H1 (cell line): ENCODE measurements at regions not wholly inside any gene's neighbourhood (a gene's known extent, or its start where the extent isn't known, plus 50 kb on each side); places are given as distances from the start of the nearest gene placed in this dataset.
A peak's percentile ranks its signal among the peaks of the same experiment; 100 is the strongest.

ENCODE experiments used
- CTCF ChIA-PET: fragments of 300-600 bp; sonication (Branson Sonifier 250); formaldehyde crosslinking; loops from one replicate; lab custom pipeline; 2021; ENCODE audit not compliant: partially characterized antibody; lab: Charles Lee
- POLR2A ChIA-PET: fragments of 300-600 bp; sonication (Branson Sonifier 250); formaldehyde crosslinking; loops from one replicate; lab custom pipeline; 2021; ENCODE audit warnings: inconsistent platforms; ENCODE audit not compliant: partially characterized antibody; lab: Charles Lee
- DNase-seq, 2 experiments: peaks; one replicate each; pipeline versions ENCODE4 v3.0.0 to v3.0.0-alpha.2; 2010 to 2022; ENCODE audit warnings: low spot score in 2 of 2, low read depth in 1 of 2, mixed read lengths in 1 of 2
- FAIRE-seq: peaks from 2 replicates; lab custom pipeline; 2011; peaks lifted over from hg19 to GRCh38; lab: Jason Lieb, UNC
- H2AFZ ChIP-seq: 2 replicates; pipeline ENCODE4 v1.8.1; 2012; ENCODE audit warnings: low read length, inconsistent platforms
- H2AK5ac ChIP-seq: 2 replicates; pipeline ENCODE4 v1.6.1; 2013; ENCODE audit warnings: low read depth, low read length
- H2BK120ac ChIP-seq: replicated peaks from 2 replicates; pipeline ENCODE3; 2013; ENCODE audit warnings: low read depth, low read length, inconsistent platforms
- H2BK12ac ChIP-seq: 2 replicates; pipeline ENCODE4 v1.6.1; 2013; ENCODE audit warnings: low read depth, low read length
- H2BK15ac ChIP-seq: 2 replicates; pipeline ENCODE4 v1.6.1; 2013; ENCODE audit warnings: low read length
- H2BK20ac ChIP-seq: 2 replicates; pipeline ENCODE4 v1.6.1; 2013; ENCODE audit warnings: low read length
- H2BK5ac ChIP-seq: 2 replicates; pipeline ENCODE4 v1.6.1; 2013; ENCODE audit warnings: low read depth, low read length
- H3K14ac ChIP-seq: 2 replicates; pipeline ENCODE4 v1.6.1; 2013; ENCODE audit warnings: inconsistent platforms; ENCODE audit not compliant: insufficient read length
- H3K18ac ChIP-seq: 2 replicates; pipeline ENCODE4 v1.6.1; 2013; ENCODE audit warnings: low read length; ENCODE audit errors: extremely low read depth
- H3K23ac ChIP-seq: 2 replicates; pipeline ENCODE4 v1.6.1; 2013; ENCODE audit warnings: inconsistent platforms; ENCODE audit not compliant: insufficient read length
- H3K23me2 ChIP-seq: 2 replicates; pipeline ENCODE4 v1.6.1; 2013; ENCODE audit warnings: low read depth, low read length
- H3K27ac ChIP-seq: 2 replicates; pipeline ENCODE4 v1.6.1; 2011; ENCODE audit warnings: low read depth, low read length, inconsistent platforms
- H3K27me3 ChIP-seq, 4 experiments: replicated peaks in 1 of 4; 1 replicate in 1 of 4; 2 replicates in 3 of 4; pipeline versions ENCODE4 v1.6.1 to v1.8.1; 2011 to 2013; ENCODE audit warnings: low read length in 3 of 4, mild to moderate bottlenecking in 3 of 4, inconsistent platforms in 2 of 4, mixed read lengths in 2 of 4, moderate library complexity in 1 of 4; ENCODE audit not compliant: control insufficient read depth in 3 of 4, insufficient read depth in 3 of 4; ENCODE audit errors: extremely low read depth in 1 of 4
- H3K36me3 ChIP-seq, 4 experiments: 2 replicates each; pipeline versions ENCODE4 v1.6.1 to v1.8.1; 2011 to 2013; ENCODE audit warnings: mild to moderate bottlenecking in 4 of 4, low read length in 3 of 4, moderate library complexity in 2 of 4, control low read depth in 1 of 4, inconsistent platforms in 1 of 4; ENCODE audit not compliant: insufficient read depth in 4 of 4, control insufficient read depth in 2 of 4
- H3K4ac ChIP-seq: replicated peaks from 2 replicates; pipeline ENCODE3; 2013; ENCODE audit warnings: low read length, low read depth, mixed read lengths, inconsistent platforms; ENCODE audit not compliant: insufficient read length
- H3K4me1 ChIP-seq, 4 experiments: replicated peaks in 1 of 4; 1 replicate in 1 of 4; 2 replicates in 3 of 4; pipeline versions ENCODE4 v1.6.1 to v1.8.1; 2011 to 2013; ENCODE audit warnings: low read length in 3 of 4, inconsistent platforms in 2 of 4, mixed read lengths in 1 of 4; ENCODE audit not compliant: insufficient read depth in 4 of 4, control insufficient read depth in 3 of 4
- H3K4me2 ChIP-seq, 2 experiments: 2 replicates each; pipeline versions ENCODE4 v1.6.1 to v1.8.1; 2011 to 2013; ENCODE audit warnings: low read depth in 2 of 2, low read length in 2 of 2, control low read depth in 1 of 2, inconsistent platforms in 1 of 2, mild to moderate bottlenecking in 1 of 2; ENCODE audit not compliant: insufficient read depth in 1 of 2
- H3K4me3 ChIP-seq, 4 experiments: fragments of 200-600, 300-600 bp in 1 of 4; sonication (generic), shearing (Covaris generic), sonication (Bioruptor Twin) in 1 of 4; 2 replicates each; pipeline versions ENCODE4 v1.5.1 to v1.8.1; 2011 to 2016; ENCODE audit warnings: low read length in 4 of 4, low read depth in 3 of 4, control low read depth in 2 of 4, inconsistent platforms in 2 of 4, mild to moderate bottlenecking in 2 of 4, mixed read lengths in 1 of 4, moderate library complexity in 1 of 4; ENCODE audit not compliant: insufficient read depth in 2 of 4; ENCODE audit errors: extremely low read depth in 1 of 4
- H3K56ac ChIP-seq: replicated peaks from 2 replicates; pipeline ENCODE3; 2013; ENCODE audit warnings: low read depth, mild to moderate bottlenecking, mixed read lengths, low read length, inconsistent platforms; ENCODE audit not compliant: insufficient read length
- H3K79me1 ChIP-seq: 2 replicates; pipeline ENCODE4 v1.6.1; 2013; ENCODE audit warnings: low read depth, low read length, control low read depth
- H3K79me2 ChIP-seq, 2 experiments: 2 replicates each; pipeline versions ENCODE4 v1.6.1 to v1.8.1; 2012 to 2013; ENCODE audit warnings: low read length in 2 of 2, mild to moderate bottlenecking in 2 of 2, inconsistent platforms in 1 of 2; ENCODE audit not compliant: insufficient read depth in 2 of 2, control insufficient read depth in 1 of 2
- H3K9ac ChIP-seq, 4 experiments: replicated peaks in 1 of 4; 1 replicate in 1 of 4; 2 replicates in 3 of 4; pipeline versions ENCODE4 v1.6.1 to v1.8.1; 2011 to 2013; ENCODE audit warnings: low read depth in 3 of 4, low read length in 3 of 4, control low read depth in 2 of 4, mild to moderate bottlenecking in 2 of 4, moderate library complexity in 2 of 4, inconsistent platforms in 1 of 4; ENCODE audit errors: extremely low read depth in 1 of 4
- H3K9me3 ChIP-seq, 2 experiments: 2 replicates each; pipeline versions ENCODE4 v1.6.1 to v1.8.1; 2012 to 2013; ENCODE audit warnings: mild to moderate bottlenecking in 2 of 2, moderate library complexity in 2 of 2, control low read depth in 1 of 2, inconsistent platforms in 1 of 2, low read depth in 1 of 2, low read length in 1 of 2, mixed read lengths in 1 of 2; ENCODE audit not compliant: insufficient read depth in 2 of 2
- H4K20me1 ChIP-seq, 2 experiments: replicated peaks in 1 of 2; 2 replicates each; pipeline versions ENCODE3 to v1.8.1; 2011 to 2013; ENCODE audit warnings: inconsistent platforms in 2 of 2, low read length in 2 of 2, mild to moderate bottlenecking in 1 of 2; ENCODE audit not compliant: insufficient read depth in 2 of 2, control insufficient read depth in 1 of 2
- H4K5ac ChIP-seq: 2 replicates; pipeline ENCODE4 v1.6.1; 2013; ENCODE audit warnings: low read length, low read depth, mixed read lengths, inconsistent platforms; ENCODE audit not compliant: insufficient read length
- H4K8ac ChIP-seq: 2 replicates; pipeline ENCODE4 v1.8.0; 2013; ENCODE audit warnings: mild to moderate bottlenecking, moderate library complexity, low read length, inconsistent platforms; ENCODE audit not compliant: insufficient read depth; ENCODE audit errors: extremely low read depth
- H4K91ac ChIP-seq: replicated peaks from 2 replicates; pipeline ENCODE3; 2013; ENCODE audit warnings: low read length, mixed read lengths, inconsistent platforms; ENCODE audit not compliant: insufficient read length
- CBX5 ChIP-seq: fragments of 300-800, 300-1000 bp; sonication (generic); IDR thresholded peaks from 2 replicates; pipeline ENCODE4 v1.7.1; 2016; ENCODE audit warnings: antibody characterized with exemption, low read length, low read depth
- CBX8 ChIP-seq: fragments of 300-800, 300-1000 bp; sonication (generic); IDR thresholded peaks from 2 replicates; pipeline ENCODE4 v1.7.1; 2016; ENCODE audit warnings: low read depth, low read length, borderline replicate concordance
- CREB1 ChIP-seq: IDR thresholded peaks from 2 replicates; pipeline ENCODE4 v1.6.1; 2012; ENCODE audit warnings: inconsistent platforms
- EZH2 ChIP-seq: fragments of 200-600 bp; sonication (generic); IDR thresholded peaks from 2 replicates; pipeline ENCODE4 v1.7.1; 2012; ENCODE audit warnings: low read depth, mild to moderate bottlenecking, moderate library complexity, low read length, inconsistent platforms; ENCODE audit not compliant: severe bottlenecking
- JUND ChIP-seq: IDR thresholded peaks from 2 replicates; pipeline ENCODE4 v1.6.1; 2011; ENCODE audit warnings: mild to moderate bottlenecking, improper control_type of control experiment, low read length
- RFX5 ChIP-seq: IDR thresholded peaks from 2 replicates; pipeline ENCODE4 v1.6.1; 2011; ENCODE audit warnings: low read depth, low read length, improper control_type of control experiment, borderline replicate concordance
- SUZ12 ChIP-seq: fragments of 200-600 bp; sonication (generic); IDR thresholded peaks from 2 replicates; pipeline ENCODE4 v1.6.1; 2012; ENCODE audit warnings: mild to moderate bottlenecking, inconsistent platforms, low read length, moderate library complexity, mixed read lengths
- TBP ChIP-seq: IDR thresholded peaks from 2 replicates; pipeline ENCODE4 v1.6.1; 2011; ENCODE audit warnings: low read depth, low read length, improper control_type of control experiment
- WGBS, 2 experiments: shearing (Covaris generic) in 1 of 2; methylation state at CpG; one replicate each; pipeline versions ENCODE4 v1.1.6 to v1.1.7; 2013 to 2015; ENCODE audit warnings: low lambda C conversion rate in 2 of 2, mixed read lengths in 2 of 2, inconsistent platforms in 1 of 2, low coverage in 1 of 2, missing lambda C conversion rate in 1 of 2; ENCODE audit not compliant: insufficient replicate concordance in 2 of 2, insufficient coverage in 1 of 2, insufficient read length in 1 of 2; ENCODE audit errors: extremely low coverage in 1 of 2, missing lambda C conversion rate in 1 of 2; 5-methylcytosine and 5-hydroxymethylcytosine counted together
- TF ChIP-seq, protein P1 (sequence below): IDR thresholded peaks from 2 replicates; pipeline ENCODE4 v1.6.1; 2012; ENCODE audit warnings: inconsistent platforms
- TF ChIP-seq, protein P2 (sequence below): IDR thresholded peaks from 2 replicates; pipeline ENCODE4 v1.6.1; 2012; ENCODE audit warnings: inconsistent platforms

DNA sequence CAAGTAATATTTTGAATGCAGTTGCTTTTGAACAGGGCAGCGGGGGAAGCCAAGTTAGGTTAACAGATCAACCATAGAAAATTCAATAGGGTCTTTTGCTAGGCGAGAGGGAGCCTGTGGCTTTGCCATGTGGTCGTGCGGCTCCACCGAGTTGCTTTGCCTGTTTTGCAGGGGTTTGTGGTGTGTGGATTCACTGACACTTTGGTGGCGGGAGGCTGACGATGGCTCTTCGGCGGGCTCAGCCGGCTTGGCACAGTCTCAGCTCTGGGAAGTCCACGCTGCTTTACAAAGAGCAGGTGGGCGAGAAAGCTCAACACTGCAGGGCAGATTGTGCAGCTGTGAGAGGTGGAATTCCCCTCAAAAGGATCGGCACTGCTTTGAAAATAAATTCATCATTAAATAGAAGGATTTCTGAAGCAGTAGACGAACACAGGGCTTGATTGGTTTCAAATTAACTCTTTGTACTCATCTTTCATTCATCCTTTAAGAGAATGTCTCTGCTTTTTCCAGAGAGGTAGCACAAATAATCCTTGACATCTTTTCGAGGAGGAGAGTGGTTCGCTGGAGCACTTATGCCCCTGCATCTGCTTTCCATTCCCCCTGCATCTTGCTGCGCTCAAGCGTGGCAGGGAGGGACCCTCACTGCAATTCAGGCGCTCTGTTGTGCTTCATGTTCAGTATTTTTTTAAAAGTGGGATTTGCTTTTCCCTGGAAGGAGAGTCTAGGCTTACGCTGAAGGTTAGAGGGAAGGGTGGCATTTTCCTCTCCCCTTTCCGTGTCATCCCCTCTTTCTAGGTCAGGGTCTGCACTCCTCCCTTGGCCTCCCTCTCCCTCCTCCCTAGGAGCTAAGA, 201.8 kb upstream of the LEF1 start:
- H2BK5ac ChIP-seq, result no peak overlapping the region
- no peak overlapping the region for H3K56ac ChIP-seq
- H2BK120ac ChIP-seq, result no peak overlapping the region
- H3K18ac ChIP-seq, result no peak overlapping the region
- no peak overlapping the region for H4K8ac ChIP-seq
- FAIRE-seq (no peak), DNase-seq (no peak)
- 84% methylated on average over 21 of the region's 21 CpGs; no CpG with 5 or more reads in 1 of the 2 experiments for WGBS, 2 experiments
- H2BK12ac ChIP-seq, result no peak overlapping the region
- H3K14ac ChIP-seq, result no peak overlapping the region
- POLR2A ChIA-PET, result no interaction called here
- no peak overlapping the region for H4K5ac ChIP-seq
- H3K9ac ChIP-seq, result no peak overlapping the region
- no peak overlapping the region for H3K4me3 ChIP-seq
- no peak overlapping the region for H2AK5ac ChIP-seq
- H3K79me2 ChIP-seq, result no peaks in the 10 kb centered on the region
- H3K27me3 ChIP-seq, result no peaks in the 10 kb centered on the region
- no peak overlapping the region for H3K23ac ChIP-seq
- H3K27ac ChIP-seq, result no peak overlapping the region
- no peaks in the 10 kb centered on the region for H4K20me1 ChIP-seq
- H4K91ac ChIP-seq, result no peak overlapping the region
- peaks cover 0 to 4% (median 0%) of the 10 kb centered on the region in 4 experiments; a peak in 1 of 7 replicates for H3K4me1 ChIP-seq
- no peaks in the 10 kb centered on the region for H3K79me1 ChIP-seq
- H3K36me3 ChIP-seq, result no peaks in the 10 kb centered on the region
- H2BK15ac ChIP-seq, result no peak overlapping the region
- H3K4ac ChIP-seq, result no peak overlapping the region
- peak overlapping the region; percentile 70; the same call in 1 of the 2 replicates for H2AFZ ChIP-seq
- no peak for TF ChIP-seq TBP
- no peak for TF ChIP-seq EZH2
- TF ChIP-seq, protein P1, sequence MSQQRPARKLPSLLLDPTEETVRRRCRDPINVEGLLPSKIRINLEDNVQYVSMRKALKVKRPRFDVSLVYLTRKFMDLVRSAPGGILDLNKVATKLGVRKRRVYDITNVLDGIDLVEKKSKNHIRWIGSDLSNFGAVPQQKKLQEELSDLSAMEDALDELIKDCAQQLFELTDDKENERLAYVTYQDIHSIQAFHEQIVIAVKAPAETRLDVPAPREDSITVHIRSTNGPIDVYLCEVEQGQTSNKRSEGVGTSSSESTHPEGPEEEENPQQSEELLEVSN, result 0 out of 2 replicates have a peak, but pooled peaks have one; percentile 22
- TF ChIP-seq SUZ12, result no peak
- TF ChIP-seq CBX8, result no peak
- TF ChIP-seq CREB1, result no peak
- TF ChIP-seq RFX5, result no peak
- no peak for TF ChIP-seq JUND
- TF ChIP-seq, protein P2, sequence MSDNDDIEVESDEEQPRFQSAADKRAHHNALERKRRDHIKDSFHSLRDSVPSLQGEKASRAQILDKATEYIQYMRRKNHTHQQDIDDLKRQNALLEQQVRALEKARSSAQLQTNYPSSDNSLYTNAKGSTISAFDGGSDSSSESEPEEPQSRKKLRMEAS, result peak; percentile 32; the same call in 1 of the 2 replicates
- no peak for TF ChIP-seq CBX5
- no peak overlapping the region for H3K4me2 ChIP-seq
- no peaks in the 10 kb centered on the region for H3K23me2 ChIP-seq
- CTCF ChIA-PET, result interaction anchor here (0.7 kb wide), 1 partner anchor 317 kb away, joined by 3 read pairs; no protein-coding TSS in a partner anchor
- no peak overlapping the region for H2BK20ac ChIP-seq
- H3K9me3 ChIP-seq, result no peaks in the 10 kb centered on the region
